NCI-H345 treated with DMSO at 0.1 percent for 48 hours (cell line): ENCODE measurements at regions not wholly inside any gene's neighbourhood (a gene's known extent, or its start where the extent isn't known, plus 50 kb on each side); places are given as distances from the start of the nearest gene placed in this dataset.

Source experiments
- DNase-seq: peaks from one replicate; lab custom pipeline; 2025; ENCODE audit not compliant: unreplicated experiment; lab: John Stamatoyannopoulos, UW

- DNase-seq, result no peak
Observed at GRCh38 chr13:70415136-70415535, 306.9 kb upstream of the KLHL1 start.

- DNase-seq, result no peak
Observed at GRCh38 chr13:70408865-70409264, 300.6 kb upstream of the KLHL1 start.

- no peak for DNase-seq
Observed at GRCh38 chr13:70407486-70407885, 299.2 kb upstream of the KLHL1 start.

DNA sequence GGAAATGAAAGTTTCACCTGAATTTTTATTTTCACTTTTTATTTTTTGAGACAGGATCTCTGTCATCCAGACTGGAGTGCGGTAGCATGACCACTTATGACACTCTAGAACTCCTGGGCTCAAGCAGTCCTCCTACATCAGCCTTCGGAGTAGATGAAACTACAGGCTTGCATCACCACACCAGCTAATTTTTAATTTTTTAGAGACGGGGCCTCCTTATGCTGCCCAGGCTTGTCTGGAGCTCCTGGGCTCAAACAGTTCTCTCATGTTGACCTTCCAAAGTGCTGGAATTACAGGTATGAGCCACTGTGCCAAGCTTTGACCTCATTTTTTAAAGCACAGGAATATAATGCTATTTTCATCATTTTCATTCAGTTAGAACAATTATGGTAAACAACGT is 297.0 kb upstream of the KLHL1 start:
- DNase-seq, result no peak

DNA sequence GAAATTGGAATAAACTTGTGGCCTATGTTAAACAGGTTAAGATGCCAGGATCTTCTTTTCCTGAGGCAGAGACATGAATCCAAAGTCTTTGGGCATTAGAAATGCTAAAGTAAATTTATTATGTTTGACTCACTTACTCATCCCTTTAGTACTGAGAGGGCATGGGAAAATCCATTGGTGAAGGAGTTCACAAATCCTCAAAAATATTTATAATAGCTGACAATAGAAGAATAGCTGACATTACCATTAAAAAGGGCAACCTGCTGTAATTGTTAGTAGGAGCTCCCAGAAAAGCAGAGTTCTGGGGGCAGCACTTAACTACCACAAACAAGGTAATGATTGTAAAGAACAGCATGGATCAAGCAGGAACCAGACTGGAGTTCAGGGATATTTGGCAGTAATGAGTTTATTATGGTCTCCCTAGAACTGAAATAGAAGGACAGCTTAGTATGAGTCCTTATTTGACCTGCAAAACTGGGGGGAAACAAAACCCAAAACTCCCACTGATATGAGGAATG is 285.8 kb upstream of the KLHL1 start:
- DNase-seq, result no peak

DNA sequence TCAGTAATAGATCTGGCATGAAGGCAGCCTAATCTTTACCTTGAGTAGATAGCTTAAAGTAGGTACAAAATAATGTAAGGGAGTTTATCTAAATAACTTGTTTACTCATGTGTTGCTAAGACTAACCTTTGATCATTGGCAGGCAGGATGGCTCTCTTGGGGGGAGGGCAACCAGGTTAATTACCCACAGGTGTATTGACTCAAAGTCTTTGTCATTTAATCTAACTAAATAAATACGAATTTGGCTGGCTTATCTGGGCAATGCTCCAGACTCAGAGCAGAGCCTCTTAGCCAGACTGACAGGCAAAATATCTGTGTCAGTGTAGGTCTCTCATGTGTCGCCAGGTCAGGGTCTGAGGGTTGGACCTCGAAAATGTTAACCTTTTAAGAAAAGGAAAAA is 283.4 kb upstream of the KLHL1 start:
- DNase-seq, result peak; percentile 81

DNA sequence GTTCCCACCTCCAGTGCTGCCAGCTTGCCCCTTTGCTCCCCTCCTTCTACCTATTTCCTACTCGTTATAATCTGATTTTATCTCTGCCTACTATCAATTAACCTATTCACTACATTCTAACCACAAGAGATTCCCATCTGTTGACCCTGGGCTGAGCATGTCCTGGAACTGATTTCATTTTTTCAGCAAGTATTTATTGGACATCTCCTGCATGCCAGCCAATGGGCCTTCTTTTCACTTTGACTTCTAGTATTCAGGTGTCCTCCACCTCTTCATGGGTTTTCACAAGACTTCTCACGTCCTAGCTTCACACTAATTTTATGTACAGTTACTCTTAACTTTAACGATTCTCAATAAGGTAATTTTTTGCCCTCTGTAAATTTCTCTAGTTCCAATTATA is 282.7 kb upstream of the KLHL1 start:
- no peak for DNase-seq

DNA sequence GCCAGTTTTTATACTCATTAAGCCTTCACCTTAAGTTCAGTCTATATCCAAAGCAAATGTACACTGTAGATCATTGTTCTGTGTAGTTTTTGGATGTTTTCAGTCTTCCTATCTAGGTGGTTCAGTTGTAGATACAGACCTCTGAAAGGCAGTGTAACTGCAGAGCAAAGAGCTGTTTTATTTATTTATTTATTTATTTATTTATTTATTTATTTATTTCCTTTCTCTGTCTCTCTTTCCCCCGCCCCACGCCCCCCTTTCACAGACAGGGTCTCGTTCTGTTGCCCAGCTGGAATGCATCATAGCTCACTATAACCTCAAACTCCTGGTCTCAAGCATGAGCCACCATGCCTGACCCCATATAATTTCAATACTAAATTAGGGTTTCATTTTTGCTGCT is 281.8 kb upstream of the KLHL1 start:
- no peak for DNase-seq

DNA sequence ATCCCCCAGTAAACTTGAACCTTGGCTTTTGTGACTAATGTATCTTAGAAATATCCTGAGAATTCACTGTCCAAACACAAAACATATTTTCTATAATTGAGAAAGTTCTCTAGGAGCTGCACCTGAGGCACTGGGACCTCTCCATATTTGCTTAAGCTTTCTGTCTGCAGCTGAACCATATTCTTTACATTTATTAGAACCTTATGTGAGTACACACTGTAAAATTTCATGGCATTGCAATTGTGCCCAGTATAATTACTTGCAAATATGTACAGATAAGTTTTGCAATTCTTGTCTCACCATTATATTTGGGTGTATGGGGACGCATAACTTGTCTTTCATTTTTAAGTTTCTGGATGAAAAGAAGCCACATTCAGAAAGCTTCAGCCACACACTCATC is 280.7 kb upstream of the KLHL1 start:
- DNase-seq, result no peak

DNA sequence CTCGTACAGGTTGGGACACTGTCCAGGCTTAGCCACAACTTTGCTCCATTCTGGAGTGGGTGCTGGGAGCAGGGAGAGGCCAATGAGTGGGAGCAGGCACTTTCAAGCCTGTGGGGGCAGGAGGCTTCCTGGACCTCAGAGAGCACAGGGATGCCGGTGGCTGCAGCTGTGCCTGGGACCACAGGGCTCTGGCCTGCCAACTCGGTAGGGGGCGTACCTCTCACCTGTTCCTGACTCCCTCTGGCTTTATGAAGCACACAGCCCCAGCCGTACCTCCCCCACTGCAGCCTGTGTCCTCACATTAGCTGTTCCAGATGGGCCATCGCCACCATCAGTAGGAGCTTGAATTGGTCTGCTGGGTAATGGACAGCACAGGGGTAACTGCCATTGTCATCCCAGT is 278.7 kb upstream of the KLHL1 start:
- DNase-seq, result no peak

DNA sequence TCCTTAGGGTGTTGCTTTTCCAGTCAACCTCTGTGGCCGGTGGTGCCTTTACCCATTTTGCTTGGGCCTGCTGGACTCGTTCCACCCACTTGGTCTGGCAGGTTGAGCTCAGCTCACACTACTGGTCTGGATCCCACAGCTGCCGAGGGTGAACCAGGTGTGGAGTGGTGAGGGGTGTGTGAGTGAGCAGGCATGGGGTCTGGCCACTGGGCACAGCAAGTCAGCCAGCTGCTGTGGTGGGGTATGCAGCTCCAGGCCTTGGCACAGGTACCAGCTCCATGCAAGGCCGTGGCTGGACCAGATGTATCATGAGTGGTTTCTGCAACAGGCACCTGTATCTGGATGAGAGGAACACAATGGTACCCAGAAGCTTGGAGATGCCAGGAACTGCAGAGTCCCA is 277.6 kb upstream of the KLHL1 start:
- DNase-seq, result no peak

GRCh38 chr13:70384156-70384555 is 275.9 kb upstream of the KLHL1 start:
- DNase-seq, result no peak

DNA sequence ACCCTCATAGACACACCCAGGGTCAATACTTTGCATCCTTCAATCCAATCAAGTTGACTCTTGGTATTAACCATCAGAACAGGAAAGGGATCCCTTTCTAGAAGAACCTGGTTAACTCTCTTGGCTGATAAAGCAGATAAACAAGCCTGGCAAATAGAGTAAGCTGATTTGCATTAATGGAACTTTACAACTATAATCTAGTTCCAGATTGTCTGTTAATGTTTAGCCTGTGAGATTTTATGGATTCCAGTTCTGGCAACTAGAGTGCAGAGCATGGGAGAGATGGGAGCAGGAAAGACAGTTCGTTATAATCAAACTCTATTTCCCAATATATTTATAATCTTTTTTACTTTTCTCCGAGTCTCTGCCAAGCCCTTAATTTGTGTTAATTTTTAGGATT is 272.6 kb upstream of the KLHL1 start:
- no peak for DNase-seq

DNA sequence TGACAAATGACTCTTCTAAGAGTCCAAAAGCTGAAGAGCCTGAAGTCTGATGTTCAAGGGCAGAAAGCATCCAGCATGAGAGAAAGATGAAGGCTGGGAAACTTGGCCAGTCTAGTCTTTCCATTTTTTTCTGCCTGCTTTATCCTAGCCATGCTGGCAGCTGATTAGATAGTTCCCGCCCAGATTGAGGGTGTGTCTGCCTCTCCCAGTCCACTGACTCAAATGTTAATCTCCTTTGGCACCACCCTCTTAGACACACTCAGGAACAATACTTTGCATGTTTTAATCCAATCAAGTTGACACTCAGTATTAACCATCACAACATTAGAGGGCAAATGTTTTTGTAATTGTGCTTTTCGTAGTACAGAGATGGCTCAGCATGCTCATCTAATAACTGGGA is 267.5 kb upstream of the KLHL1 start:
- no peak for DNase-seq

- no peak for DNase-seq
Observed at GRCh38 chr13:70370924-70371323, 262.7 kb upstream of the KLHL1 start.

- no peak for DNase-seq
Observed at GRCh38 chr13:70366720-70367119, 258.5 kb upstream of the KLHL1 start.

DNA sequence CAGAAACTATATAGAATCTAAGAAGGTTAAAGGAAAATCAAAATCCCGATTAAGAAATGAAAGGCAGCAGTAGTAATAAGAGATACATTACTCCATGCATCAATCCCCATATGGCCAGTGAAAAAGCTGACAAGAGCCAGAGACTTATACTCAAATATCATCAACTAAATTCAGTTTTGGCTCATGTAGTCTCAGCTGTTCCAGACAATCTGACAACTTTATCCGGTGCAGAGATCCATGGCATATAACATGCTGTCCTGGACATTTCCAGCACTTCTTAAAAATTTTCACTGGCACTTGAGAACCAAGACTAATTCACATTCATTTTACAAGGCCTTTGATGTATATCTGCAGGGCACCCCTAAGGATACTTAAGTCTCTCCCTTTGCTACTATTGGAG is 255.7 kb upstream of the KLHL1 start:
- DNase-seq, result no peak

- DNase-seq, result no peak
Observed at GRCh38 chr13:70362820-70363570, 254.7 kb upstream of the KLHL1 start.

- DNase-seq, result no peak
Observed at GRCh38 chr13:70357031-70357430, 248.8 kb upstream of the KLHL1 start.

- DNase-seq, result no peak
Observed at GRCh38 chr13:70353096-70353495, 244.8 kb upstream of the KLHL1 start.

DNA sequence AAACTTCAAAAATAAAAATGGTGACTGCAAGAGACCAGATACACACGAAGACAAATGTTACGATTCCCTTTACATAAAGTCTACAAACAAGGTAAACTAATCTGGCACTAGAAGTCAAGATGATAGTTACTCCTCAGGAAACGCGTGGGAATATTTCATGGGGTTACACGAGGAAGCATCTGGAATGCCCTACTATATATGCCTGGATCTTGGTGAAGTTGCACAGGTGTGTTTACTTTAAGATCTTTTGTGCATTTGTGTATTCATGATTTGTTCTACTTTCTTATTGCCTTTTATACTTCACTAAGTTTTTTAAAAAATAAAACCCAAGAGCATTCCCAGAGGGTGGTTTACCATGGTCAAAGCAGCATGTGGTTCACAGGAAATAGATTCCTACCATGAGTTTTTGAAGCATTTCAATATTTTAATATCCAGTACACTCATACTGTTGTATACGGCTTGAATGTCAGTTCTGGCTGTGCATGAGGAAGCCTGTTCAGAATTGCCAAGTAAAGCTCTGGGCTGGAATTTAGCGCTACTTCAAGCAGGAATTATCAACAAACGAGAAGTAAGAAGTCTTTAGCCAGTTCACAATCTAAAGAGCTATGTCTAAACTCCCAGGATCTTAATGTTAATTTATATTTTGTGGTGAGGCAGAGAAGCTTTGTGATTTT is 239.8 kb upstream of the KLHL1 start:
- no peak for DNase-seq

- no peak for DNase-seq
Observed at GRCh38 chr13:70339738-70340137, 231.5 kb upstream of the KLHL1 start.

DNA sequence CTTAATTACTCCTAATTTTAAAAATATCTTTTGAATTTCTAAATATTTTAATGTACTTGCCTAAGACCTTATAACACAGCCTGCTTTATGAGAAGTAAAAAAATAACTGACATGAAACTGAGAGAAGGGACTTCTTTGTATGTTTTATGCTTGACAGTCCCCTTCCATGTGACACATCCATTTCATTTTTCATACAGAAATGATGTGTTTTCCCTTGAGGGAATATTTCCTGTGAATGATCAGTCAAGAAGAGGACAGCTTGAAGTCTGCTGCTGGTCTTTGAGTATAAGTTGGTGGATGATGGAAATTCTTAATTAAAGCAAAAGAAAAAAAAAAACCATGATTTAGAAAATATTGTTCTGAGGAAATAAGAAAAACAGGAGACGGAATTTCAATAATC is 230.4 kb upstream of the KLHL1 start:
- no peak for DNase-seq
